ENCODE measurements at regions not wholly inside any gene's neighbourhood (a gene's known extent, or its start where the extent isn't known, plus 50 kb on each side); places are given as distances from the start of the nearest gene placed in this dataset.

- H3K4me1 ChIP-seq (replicated peaks): no peaks in the 10 kb centered on the region
- no peaks in the 10 kb centered on the region for H3K9me3 ChIP-seq
- H3K27me3 ChIP-seq (replicated peaks; ENCODE audit: insufficient read depth): no peaks in the 10 kb centered on the region
- no peak overlapping the region for H3K4me3 ChIP-seq
- TF ChIP-seq POLR2A (IDR thresholded peaks at IDR 0.05) (no peak), POLR2AphosphoS5 (IDR thresholded peaks at IDR 0.05) (no peak), CTCF (IDR thresholded peaks at IDR 0.05) (no peak)
- no peak overlapping the region for H3K27ac ChIP-seq
- no peaks in the 10 kb centered on the region for H3K36me3 ChIP-seq
- no peak for DNase-seq (ENCODE audit: low spot score)
- intact Hi-C loops (cut with DNase I): no loop called here
Observed at GRCh38 chrX:14357314-14357713, 172.0 kb upstream of the GLRA2 start.

- Histone ChIP-seq H3K9me3 (no peaks in the 10 kb centered on the region), H3K4me1 (replicated peaks) (no peaks in the 10 kb centered on the region), H3K27me3 (replicated peaks; ENCODE audit: insufficient read depth) (no peaks in the 10 kb centered on the region), H3K27ac (no peak overlapping the region), H3K36me3 (no peaks in the 10 kb centered on the region), H3K4me3 (no peak overlapping the region)
- TF ChIP-seq CTCF (IDR thresholded peaks at IDR 0.05): no peak
- no peak for TF ChIP-seq POLR2AphosphoS5 (IDR thresholded peaks at IDR 0.05)
- TF ChIP-seq POLR2A (IDR thresholded peaks at IDR 0.05): no peak
- WGBS: 90% methylated on average over 1 of the region's 1 CpG
- DNase-seq (ENCODE audit: low spot score): no peak
- intact Hi-C loops (cut with DNase I): no loop called here
Observed at GRCh38 chrX:14356401-14356800, 172.9 kb upstream of the GLRA2 start.

- H3K4me1 ChIP-seq (replicated peaks): no peaks in the 10 kb centered on the region
- intact Hi-C loops (cut with DNase I): no loop called here
- no peaks in the 10 kb centered on the region for H3K9me3 ChIP-seq
- no peaks in the 10 kb centered on the region for H3K36me3 ChIP-seq
- no peak overlapping the region for H3K27ac ChIP-seq
- no peak overlapping the region for H3K4me3 ChIP-seq
- no peak for DNase-seq (ENCODE audit: low spot score)
- TF ChIP-seq POLR2AphosphoS5 (IDR thresholded peaks at IDR 0.05) (no peak), CTCF (IDR thresholded peaks at IDR 0.05) (no peak), POLR2A (IDR thresholded peaks at IDR 0.05) (no peak)
- H3K27me3 ChIP-seq (replicated peaks; ENCODE audit: insufficient read depth): no peaks in the 10 kb centered on the region
Observed at GRCh38 chrX:14355556-14355955, 173.8 kb upstream of the GLRA2 start.

GRCh38 chrX:14354521-14354920 lies 174.8 kb upstream of the GLRA2 start:
- no peaks in the 10 kb centered on the region for H3K9me3 ChIP-seq
- no peak overlapping the region for H3K4me3 ChIP-seq
- no peak for TF ChIP-seq POLR2A (IDR thresholded peaks at IDR 0.05)
- TF ChIP-seq CTCF (IDR thresholded peaks at IDR 0.05): no peak
- TF ChIP-seq POLR2AphosphoS5 (IDR thresholded peaks at IDR 0.05): no peak
- H3K36me3 ChIP-seq: no peaks in the 10 kb centered on the region
- DNase-seq (ENCODE audit: low spot score): no peak
- H3K27ac ChIP-seq: no peak overlapping the region
- H3K4me1 ChIP-seq (replicated peaks): no peaks in the 10 kb centered on the region
- WGBS: 61% methylated on average over 3 of the region's 3 CpGs
- intact Hi-C loops (cut with DNase I): no loop called here
- no peaks in the 10 kb centered on the region for H3K27me3 ChIP-seq (replicated peaks; ENCODE audit: insufficient read depth)

GRCh38 chrX:14352511-14352910 lies 176.8 kb upstream of the GLRA2 start:
- WGBS: 94% methylated on average over 1 of the region's 1 CpG
- no peaks in the 10 kb centered on the region for H3K36me3 ChIP-seq
- no peak overlapping the region for H3K27ac ChIP-seq
- no peaks in the 10 kb centered on the region for H3K9me3 ChIP-seq
- H3K4me3 ChIP-seq: no peak overlapping the region
- no peaks in the 10 kb centered on the region for H3K4me1 ChIP-seq (replicated peaks)
- intact Hi-C loops (cut with DNase I): no loop called here
- no peak for TF ChIP-seq POLR2A (IDR thresholded peaks at IDR 0.05)
- no peak for TF ChIP-seq POLR2AphosphoS5 (IDR thresholded peaks at IDR 0.05)
- no peak for TF ChIP-seq CTCF (IDR thresholded peaks at IDR 0.05)
- no peak for DNase-seq (ENCODE audit: low spot score)
- H3K27me3 ChIP-seq (replicated peaks; ENCODE audit: insufficient read depth): no peaks in the 10 kb centered on the region
